ENCODE measurements at regions not wholly inside any gene's neighbourhood (a gene's known extent, or its start where the extent isn't known, plus 50 kb on each side); places are given as distances from the start of the nearest gene placed in this dataset.

DNA sequence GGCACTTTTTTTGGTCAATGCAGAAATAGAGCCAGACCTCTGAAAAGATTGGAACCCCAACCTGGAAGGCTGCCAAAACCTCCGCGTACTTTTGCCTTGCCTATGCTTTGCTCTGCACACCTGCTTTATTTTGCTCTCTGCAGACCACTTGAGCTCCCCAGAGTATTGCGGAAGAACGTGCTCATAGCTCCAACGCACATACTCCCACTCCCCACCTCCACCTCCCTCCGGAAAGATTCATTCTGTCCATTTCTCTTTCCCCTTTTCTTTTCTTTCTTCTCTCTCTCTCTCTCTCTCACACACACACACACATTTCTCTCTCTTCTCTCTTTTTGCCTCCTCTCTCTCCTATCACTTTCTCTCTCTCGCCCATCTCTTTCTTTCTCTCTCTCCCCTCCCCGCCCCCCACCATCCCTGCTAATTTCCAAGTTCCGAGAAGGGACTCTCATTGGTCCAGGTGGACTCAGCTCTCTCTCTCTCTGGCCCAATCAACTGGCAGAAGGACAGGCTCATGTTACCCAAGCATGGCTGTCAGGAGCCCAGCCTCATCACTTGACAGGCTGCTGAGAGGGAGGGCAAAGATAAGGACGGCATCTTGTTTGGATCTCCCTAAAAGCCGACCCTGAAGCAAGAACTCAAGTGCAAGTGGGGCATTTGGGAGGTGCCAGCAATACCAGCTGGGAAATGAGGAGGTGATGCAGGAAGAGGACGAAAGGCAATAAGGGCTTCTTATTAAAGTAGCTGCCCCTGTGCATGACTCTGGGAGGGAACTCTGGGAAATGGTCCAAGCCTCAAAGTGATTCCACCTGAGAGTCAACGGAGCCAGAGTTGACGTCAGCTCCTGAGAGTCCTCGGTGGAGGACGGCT, 246.1 kb downstream of the LY86 start:
- FAIRE-seq (no peak), DNase-seq (ENCODE audit: insufficient read length, low spot score) (no peak)

DNA sequence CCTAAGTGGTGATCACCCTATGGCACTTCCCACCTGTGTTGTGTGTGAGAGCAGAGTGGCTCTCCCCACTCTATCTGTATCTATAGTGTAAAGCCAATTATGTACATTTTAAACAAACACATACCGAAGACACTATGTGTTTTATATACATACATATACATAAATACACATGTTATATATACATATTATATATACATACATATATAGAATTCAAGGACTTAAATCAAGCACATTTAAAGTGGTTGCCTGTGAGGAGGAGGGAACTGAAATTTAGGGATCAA, 246.6 kb downstream of the LY86 start:
- no peak for FAIRE-seq
- no peak for DNase-seq (ENCODE audit: insufficient read length, low spot score)

DNA sequence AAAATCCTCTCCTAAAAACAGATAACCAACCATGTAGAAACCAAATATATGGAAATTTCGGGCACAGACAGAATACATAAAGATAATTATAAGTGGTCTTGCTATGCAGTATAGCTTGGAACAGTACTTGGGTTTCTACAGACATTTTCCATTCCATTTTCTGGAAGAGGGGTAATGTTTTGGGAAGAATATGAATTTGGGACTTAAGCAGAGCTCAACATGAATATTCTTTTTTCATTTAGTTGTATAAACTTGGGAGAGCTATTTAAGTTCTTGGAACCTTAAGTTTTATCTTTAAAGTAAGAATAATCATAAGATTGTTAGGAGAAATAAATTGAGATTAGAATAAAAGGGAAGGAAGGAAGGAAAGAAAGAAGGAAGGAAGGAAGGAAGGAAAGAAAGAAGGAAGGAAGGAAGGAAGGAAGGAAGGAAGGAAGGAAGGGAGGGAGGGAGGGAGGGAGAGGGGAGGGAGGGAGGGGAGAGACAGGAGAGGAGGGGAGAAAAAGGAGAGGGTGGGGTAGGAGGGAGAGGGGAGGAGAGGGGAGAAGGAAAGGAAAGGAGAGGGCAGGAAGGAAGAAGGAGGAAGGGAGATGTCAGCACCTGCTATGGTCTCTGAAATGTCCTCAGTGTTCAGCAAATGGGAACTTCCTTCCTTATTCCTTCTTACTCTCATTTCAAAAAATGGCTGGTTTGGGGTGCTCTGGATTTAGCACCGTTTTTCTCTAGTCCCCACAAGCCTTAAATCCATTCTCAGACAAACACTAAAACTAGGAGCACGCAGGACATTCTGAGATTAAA, 248.3 kb downstream of the LY86 start:
- no peak for FAIRE-seq
- no peak for DNase-seq (ENCODE audit: insufficient read length, low spot score)

DNA sequence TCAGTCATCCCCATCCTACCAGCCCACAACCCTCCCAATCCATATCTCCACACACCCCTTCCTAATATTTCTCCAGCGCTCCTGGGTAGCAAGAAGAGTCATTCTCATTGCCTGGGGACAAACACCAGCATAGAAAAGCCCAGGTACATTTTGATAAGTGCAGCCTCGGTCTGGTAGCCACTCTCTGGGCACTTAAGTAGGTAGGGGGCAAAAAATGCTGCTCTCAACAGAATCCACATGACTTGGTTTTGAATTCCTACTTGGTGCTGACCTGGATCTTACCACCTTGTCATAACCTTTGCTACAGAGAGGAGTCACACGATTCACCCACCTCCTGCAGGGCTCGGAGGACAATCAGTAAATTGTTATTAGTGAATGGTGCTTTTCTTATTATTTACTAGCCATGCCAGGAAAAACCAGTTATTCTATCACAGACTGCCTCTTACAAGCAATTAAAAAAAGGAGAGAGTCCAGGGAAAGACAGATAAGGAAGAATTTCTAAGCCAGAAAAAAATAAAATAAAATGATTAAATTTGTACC, 249.1 kb downstream of the LY86 start:
- FAIRE-seq = no peak
- DNase-seq (ENCODE audit: insufficient read length, low spot score) = no peak

DNA sequence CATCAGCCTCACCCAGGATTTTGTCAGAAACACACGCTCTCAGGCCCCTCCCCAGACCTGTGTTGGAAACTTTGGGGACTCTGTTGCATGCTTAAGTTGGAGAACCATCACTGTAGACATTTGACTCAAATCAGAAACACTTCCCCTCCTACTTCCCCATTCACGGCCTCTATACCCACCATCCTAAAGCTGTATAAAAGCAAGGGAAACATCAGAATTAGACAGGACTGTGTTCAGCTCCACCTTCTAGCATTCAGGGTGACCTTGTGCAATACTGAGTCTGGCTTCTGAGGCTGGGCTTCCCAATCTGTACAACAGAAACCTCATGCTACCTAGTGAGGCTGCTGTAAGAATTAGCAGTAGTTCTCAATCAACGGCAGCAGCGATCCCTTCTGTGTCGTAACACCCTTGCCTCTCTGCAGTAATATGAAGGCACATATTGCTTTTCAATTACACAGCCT, 252.3 kb downstream of the LY86 start:
- FAIRE-seq = no peak
- no peak for DNase-seq (ENCODE audit: insufficient read length, low spot score)

DNA sequence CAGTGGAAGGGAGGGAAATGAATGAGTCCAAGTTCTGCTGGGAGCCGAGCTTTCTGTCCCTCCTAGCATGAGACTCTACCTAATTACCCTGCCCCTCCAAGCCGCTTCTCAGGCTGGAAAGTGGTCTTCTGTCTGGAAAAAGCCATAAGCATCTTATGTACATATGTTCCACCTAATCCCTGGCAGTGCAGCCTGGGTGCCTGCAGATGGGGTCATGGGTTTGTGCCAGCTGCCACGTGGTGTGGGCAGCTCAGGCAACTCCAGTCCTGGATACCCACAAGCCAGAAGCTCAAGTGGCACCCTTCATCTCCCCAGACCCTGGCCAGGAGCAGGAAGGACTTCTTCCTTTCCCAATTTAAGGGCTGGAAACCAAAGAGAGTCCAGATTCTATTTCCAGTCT, 253.1 kb downstream of the LY86 start:
- FAIRE-seq (no peak), DNase-seq (ENCODE audit: insufficient read length, low spot score) (no peak)

DNA sequence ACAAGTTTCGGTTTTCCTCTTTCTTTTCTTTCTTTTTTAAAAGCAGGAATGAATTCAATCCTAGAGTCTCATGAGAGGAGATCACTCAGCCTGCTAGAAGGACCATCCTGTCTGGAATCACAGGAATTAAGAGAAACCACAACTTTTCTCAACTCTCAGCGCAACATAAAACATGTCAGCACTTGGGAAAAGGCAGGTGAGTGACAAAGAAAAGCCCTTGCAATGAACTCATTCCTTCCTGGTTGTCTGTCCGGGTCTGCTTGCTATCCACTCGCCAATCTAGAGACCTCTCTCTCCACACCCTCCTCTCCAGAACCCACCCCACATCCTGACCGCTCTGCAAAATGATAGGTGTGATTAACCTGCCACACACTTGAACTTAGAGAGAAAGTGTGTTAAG, 253.8 kb downstream of the LY86 start:
- FAIRE-seq = no peak
- no peak for DNase-seq (ENCODE audit: insufficient read length, low spot score)

DNA sequence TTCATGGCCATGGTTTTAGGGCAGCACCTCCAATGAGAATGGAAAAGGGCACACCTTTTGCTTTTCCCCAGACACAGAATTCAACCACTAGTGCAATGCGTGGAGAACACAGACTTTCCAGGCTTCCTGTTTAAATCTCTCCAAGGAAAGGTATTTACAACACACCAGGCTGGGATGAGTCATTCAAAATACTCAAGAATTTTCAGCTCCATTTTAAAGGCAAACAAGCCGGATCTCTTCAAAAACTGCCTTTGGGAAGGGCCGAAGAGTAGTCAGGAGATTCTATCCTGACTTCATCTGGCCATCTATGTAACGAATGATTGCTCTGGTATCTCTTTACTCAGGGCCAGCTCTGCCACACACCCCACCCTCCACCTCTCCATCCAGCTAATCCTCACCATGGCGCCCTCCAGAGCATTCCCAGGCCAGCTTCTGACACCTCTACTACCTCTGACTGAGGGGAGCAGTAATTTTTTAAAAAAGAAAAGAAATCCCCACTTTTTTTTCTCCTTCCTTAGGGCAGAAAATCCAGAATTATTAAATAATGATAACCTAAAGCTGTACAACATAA, 254.6 kb downstream of the LY86 start:
- no peak for DNase-seq (ENCODE audit: insufficient read length, low spot score)
- FAIRE-seq = no peak

DNA sequence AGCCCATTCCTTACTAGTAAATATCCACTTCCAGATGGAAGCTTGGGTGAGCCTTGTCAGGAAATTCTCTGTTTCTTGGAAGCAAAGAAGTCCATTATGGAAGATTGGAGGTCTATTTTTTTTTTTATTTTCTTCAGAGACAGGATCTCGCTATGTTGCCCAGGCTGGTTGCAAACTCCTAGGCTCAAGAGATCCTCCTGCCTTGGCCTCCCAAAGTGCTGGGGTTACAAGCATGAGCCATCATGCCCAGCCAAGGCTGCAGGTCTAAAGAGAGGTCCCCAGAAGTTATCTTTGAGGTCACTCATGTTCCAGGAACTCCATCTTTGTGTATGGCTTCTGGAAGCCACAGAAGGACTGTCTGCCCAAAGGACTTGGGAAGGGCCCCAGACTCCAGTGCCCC, 255.3 kb downstream of the LY86 start:
- DNase-seq (ENCODE audit: insufficient read length, low spot score) (no peak), FAIRE-seq (no peak)

DNA sequence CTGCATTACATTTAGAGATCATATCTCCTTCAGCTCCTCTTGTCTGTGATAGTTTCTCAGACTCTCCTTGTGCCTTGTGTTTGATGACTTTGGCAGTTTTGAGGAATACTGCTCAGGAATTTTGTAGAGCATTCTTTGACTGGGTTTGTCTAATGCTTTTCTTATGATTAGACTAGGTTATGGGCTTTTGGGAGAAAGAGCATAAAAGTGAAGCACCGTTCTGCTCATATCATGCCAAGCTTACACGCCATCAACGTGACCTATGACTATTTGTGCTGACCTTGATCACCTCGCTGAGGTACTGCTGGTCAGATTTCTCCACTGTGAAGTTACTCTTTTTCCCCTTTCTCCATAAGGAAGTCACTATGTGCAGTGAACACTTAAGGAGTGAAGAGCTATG, 256.0 kb downstream of the LY86 start:
- no peak for DNase-seq (ENCODE audit: insufficient read length, low spot score)
- FAIRE-seq = no peak

DNA sequence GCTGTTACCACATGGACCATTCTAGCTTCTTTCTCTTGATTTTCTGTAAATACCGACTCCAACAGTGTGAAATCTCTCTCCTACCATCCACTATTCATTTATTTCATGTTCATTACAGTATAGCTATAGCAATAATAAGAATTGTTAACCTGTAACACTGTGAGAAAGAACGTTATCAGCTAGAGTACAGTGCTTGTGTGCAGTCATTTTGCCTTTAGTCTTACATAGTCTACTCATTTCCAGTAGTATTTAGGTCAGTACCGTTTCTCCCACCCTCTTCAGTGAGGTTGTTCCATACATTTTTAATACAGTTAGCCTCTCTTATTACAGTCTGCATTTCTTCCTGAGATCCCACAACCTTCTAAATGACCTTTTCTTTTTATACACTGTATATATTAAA, 257.1 kb downstream of the LY86 start:
- DNase-seq (ENCODE audit: insufficient read length, low spot score) = no peak
- no peak for FAIRE-seq

DNA sequence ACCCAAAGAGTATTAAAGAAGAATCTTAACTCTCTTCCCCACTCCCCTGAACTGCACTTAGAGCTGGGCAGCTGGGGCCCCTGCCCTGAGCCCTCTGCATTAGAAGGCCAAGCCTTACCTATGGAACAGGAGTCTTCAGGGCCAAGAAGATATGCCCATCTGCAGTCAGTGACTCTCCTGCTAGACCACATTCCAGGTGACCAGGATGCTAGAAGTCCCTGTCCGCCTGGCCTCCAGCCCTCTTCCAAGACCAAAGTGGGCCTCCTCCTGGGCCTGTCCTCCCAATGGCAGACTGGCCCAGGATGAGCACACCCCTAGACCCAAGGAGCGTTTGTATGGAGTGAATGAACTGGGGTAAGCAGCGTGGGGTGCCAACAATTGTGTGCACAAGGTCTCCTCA, 259.1 kb downstream of the LY86 start:
- FAIRE-seq = no peak
- DNase-seq (ENCODE audit: insufficient read length, low spot score) = no peak

DNA sequence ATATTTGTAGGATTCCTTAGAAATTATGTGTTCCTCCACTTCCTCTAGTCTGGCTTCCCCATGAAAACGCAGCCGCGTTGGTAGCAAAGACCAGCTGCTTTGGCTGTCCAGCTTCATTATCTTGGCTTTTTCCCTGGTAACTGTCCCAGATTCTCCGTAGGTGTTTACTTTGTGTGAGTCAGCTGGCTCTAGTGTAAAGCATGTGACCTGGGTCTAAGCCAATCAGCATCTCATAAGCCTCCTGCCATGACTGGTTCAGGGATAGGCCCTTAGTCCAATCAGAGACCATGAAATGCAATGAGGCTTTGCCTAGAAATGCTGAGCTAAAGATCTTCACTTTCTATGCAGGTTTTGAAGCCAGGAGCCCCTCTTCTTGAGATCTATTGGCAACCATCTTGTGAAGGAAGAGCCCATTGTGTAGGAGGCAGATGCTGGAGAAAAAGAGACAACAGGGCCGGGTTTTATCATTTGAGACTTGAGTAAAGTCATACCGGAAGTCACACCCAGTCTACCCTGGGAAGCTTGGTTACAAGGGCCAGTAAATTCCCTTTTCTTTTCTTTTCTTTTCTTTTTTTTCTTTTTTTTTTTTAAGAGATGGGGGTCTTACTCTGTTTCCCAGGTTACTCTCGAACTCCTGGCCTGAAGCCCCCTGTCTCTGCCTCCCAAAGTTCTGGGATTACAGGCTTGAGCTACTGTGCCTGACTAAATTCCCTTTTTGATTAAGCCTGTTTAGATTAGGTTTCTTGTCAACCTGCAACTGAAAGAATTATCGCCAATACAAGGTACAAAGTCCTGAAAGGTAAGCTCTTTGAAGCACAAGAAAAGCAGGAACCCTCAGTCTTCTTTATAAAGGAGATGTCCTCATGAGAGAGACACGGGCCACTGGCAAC, 256.5 kb upstream of the RREB1 start:
- DNase-seq (ENCODE audit: insufficient read length, low spot score) (no peak), FAIRE-seq (no peak)

DNA sequence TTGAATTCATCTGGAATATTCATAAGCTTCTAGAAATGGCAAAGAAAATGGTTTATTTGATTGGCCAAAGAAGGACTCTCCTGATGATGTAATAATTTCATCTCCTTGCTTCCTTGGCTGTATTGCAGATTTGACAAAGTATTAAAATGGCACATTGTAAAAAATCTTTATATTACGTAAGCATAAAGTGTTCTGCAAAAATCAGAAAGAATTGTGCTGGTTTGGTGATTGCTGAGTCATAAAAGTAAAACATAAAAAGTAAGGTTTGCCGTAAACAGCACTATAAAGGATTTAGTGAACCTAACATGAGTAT, 255.9 kb upstream of the RREB1 start:
- DNase-seq (ENCODE audit: insufficient read length, low spot score) (no peak), FAIRE-seq (no peak)

DNA sequence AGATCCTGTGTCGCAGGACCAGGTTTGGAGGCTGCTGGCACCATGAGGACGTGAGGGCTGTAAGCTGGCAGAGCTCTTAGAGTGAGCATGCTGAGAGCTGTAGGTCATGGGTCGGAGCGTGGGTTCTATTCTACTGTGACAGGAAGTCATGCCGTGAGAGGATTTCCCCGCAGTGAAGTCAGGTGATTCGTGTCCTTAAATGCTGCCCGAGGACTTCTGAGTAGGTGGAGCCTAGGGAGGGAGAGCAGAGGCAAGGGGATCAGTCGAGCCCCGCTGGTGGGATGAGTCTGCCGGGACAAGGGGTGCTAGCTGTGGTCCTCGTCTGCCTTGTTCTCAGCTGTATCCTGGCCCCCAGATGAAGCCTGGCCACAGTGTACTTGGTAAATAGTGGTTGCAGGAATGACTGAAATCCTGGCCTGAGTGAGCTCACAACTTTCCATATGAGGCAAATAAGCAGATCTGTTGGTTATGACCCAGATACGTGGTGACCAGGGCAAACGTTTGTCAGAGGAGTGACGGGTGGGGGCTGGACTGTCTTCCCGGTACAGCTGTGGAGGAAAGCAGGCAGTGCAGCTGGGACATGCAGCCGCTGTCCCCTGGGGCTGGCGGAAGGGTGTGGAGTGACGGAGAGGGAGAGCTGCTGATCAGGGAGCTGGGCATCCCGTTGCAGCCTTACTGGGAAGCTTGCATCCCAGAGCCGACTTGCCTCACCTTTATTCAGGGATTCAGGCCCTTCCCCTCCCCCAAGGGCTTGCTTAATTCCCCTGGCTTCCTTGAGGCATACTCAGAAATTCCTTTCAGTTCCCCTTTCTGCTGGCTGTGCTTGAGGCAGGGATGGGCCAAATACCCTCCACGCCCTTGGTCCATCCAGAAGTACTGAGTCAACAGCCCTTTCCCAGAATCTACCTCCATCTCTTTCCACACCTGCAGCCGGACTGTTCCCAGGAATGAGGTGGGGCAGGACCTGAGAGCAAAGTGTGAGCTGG, 250.9 kb upstream of the RREB1 start:
- FAIRE-seq = peak; percentile 79

DNA sequence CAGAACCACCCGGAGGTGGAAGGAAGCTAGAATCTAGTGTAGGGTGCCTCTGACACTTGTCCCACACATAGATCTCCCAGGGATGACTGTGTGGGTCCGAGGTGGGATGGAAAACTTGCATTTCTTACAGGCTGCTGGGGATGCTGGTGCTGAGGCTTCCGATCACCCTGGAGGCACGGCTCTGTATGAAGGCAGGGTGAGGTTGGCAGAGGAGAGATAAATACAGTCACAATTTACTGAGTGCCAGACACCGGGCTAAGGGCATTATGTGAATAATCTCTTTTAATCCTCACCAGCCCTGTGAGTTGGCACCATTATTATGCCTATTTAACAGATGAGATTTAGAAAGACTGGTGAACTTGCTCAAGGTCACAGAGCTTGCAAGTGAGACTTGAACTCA, 250.2 kb upstream of the RREB1 start:
- DNase-seq (ENCODE audit: insufficient read length, low spot score) (no peak), FAIRE-seq (no peak)

More for the DNA sequence above, 250.9 kb upstream of the RREB1 start:
- DNase-seq (ENCODE audit: insufficient read length, low spot score) = peak; percentile 45

DNA sequence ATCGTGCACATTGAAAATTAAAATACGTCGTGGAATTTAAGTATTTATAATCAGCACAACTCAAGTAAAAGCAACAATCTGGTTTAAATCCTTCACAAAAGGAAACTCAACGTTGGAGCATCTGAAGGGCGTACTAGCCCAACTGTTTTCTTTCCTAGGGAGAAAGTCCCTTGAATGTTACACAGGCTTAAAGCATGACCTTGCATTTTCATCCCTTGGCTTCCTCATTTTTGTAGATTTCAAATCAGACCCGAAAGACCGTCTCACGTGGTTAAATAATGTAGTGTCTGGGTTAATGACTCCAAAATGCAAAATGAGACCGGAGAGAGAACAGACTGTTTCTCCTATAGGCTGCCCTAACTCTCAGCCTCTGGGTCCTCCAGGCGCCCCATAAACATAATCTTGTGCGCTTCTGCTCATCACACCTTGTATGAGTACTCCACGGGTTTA, 249.2 kb upstream of the RREB1 start:
- DNase-seq (ENCODE audit: insufficient read length, low spot score) = no peak
- no peak for FAIRE-seq

DNA sequence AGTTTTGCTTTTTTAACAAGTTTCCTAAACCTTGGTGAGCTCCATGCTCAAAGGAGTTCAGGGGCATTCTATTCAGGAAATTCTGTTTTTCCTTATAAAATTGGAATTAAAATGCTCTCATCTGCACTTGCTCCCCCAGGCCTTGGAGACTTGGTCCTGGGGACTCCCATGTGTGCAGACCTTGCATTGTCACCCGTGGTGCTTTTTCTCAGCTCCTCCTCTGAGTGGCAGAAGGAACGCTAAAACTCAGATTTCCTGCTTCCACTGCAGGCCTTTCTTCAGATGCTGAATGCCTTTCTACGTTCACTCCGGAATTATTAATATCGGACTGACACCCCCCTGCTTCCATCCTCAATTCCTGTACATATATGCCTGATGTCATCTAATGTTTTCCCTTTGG, 248.7 kb upstream of the RREB1 start:
- FAIRE-seq (no peak), DNase-seq (ENCODE audit: insufficient read length, low spot score) (no peak)

DNA sequence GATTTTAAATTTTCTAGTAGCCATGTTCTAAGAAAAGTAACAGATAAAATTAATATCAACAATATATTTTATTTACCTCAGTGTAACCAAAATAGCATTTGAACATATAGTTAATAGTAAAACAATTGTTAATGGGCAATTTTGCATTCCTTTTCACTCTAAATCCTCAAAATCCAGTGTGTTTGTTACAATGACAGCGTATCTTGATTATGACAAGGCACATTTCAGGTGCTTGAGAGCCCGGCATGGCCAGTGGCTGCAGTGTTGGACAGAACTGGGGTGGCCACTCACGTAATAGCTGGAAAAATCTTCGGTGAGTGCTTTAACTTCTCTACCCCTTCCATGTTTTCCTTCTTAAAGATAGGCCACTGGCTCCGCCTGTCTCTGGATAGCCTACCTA, 248.0 kb upstream of the RREB1 start:
- no peak for DNase-seq (ENCODE audit: insufficient read length, low spot score)
- no peak for FAIRE-seq

DNA sequence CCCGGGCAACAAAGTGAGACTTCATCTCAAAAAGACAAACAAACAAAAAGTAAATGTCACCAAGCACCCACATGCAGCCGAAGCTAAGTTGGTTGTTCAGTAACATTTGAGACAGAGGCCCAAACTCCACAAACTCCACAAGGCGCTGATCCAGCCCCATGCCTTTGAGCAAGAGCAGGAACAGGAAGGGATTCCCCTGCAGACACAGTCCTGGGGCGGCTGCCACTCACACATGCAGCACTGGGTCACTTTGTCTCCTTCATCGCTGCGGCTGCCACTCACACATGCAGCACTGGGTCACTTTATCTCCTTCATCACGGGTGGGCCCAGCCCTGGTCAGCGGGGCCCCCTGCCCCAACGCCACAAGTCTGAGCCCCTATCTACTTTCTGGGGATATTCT, 246.9 kb upstream of the RREB1 start:
- no peak for FAIRE-seq
- DNase-seq (ENCODE audit: insufficient read length, low spot score) = no peak

Measured in GM19239 (cell line).